ENCODE measurements at regions not wholly inside any gene's neighbourhood (a gene's known extent, or its start where the extent isn't known, plus 50 kb on each side); places are given as distances from the start of the nearest gene placed in this dataset.

DNA sequence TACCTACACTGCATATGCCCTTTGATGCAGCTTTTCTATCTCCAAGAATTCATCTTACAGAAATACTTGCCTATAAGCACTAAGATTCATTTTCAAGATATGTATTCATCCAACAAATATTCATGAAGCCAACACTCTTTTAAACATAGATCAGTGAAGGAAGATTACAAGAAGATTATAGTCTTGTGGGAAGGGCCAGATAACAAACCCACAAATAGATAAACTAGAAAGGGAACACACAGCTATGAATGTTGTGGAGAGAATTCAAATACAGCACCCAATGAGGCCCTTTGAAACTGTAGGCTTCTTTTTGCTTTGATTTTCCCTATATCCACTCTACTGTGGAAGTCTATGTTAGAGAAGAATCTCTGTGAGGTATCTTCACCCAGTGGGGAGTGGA is 186.7 kb upstream of the RBMS1 start:
- DNase-seq, result no peak

DNA sequence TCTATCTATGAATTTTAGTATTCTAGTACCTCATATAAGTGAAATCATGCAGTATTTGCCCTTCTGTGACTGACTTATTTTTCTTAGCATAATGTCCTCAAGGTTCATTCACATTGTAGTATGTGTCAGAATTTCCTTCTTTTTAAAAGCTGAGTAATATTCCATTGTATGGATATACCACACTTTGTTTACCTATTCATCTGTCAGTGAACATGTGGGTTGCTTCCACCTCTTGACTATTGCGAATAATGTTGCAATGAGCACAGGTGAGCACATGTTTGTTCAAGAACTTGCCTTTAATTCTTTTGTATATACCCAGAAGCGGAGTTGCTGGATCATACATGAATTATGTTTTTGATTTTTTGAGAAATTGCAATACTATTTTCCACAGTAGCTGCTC is 187.4 kb upstream of the RBMS1 start:
- no peak for DNase-seq

DNA sequence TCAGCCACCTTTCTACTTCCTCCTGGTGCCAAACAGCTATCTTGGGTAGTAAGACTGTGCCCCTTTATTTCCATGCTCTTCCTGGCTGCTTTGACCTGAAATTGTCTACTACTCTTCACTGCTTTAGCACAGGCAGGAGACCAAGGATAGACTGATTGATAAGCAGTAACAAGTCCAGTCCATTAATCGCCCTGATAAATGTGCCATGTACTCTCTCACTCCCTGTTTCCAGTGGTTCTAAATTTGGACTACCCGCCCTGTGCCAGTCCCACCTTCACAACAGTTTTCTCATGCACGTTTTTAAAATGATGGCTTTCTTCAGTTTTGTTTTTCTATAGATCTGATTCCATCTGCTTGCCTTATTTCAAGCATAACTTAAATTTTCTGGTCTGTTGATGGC is 189.6 kb upstream of the RBMS1 start:
- no peak for DNase-seq

DNA sequence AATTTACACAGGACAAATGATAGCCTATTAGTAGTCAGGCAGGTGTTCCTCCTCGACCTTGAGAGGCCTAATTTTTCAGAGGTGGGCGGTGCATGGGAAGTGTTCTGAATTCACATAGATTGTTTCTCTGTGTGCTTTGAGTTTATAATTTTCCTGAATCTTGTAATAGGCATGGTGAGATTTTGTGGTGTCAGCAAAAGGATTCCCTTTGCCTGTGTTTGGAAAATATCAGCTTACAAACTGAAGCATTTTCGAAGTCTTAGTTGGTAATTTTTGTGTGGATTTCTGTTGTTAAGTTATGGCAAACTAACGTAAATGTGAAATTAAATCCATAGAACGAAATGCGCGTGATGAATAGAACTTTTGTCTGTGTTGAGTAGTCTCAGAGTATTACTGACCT is 194.0 kb upstream of the RBMS1 start:
- DNase-seq, result no peak

DNA sequence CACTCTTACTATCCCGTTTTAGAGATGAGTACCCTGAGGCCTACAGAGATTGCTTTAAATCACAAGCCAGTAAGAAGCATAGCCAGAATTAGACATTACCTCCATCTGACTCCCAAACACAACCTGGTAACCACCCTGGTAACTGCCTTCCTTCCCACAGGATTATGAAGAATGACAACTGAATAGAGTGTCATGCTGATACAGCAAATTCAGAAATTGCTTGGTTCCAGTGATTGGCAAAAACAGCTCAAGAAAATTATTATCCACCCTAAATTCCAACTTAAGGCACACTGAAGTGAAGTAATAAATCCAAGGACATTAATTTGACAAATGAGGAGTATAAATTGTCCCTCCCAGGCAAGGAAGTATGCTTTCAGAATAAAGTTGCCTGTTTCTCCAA is 195.8 kb upstream of the RBMS1 start:
- DNase-seq, result no peak

DNA sequence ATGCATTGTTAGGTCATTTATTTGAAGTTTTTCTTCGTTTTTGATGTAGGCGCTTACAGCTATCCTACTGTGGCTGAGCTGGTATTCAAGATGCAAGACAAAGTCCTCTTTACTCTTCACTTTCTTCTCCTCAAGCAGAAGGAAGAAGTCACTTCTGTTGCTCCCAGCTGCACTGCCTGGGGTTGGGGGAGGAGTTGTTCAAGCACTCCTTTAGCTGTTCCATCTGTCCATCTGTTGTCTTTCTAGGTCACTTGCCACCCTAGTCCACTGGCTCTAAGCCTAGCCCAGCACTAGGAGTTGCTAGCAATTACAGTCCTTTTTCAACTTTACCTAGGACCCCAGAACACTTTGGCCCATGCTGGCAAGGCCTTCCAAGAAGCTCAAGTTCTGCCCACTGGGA is 200.6 kb upstream of the RBMS1 start:
- no peak for DNase-seq

DNA sequence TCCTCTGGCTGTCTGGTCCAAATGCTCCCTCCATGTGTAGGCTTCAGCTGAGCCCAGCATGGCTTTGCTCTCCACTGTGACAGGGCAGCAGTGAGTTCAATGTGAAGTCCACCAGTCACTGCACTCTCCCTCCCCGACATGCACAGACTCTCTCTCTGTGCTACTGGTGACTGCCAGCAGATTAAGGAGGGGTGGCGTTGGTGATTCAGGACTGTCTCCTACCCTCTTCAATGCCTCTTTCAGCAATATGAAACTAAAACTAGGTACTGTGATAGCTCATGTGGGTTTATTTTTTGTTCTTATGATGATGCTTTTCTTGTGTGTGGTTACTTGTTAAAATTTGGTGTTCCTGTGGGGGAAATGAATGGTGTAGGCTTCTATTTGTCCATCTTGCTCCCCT is 201.0 kb upstream of the RBMS1 start:
- DNase-seq, result no peak

DNA sequence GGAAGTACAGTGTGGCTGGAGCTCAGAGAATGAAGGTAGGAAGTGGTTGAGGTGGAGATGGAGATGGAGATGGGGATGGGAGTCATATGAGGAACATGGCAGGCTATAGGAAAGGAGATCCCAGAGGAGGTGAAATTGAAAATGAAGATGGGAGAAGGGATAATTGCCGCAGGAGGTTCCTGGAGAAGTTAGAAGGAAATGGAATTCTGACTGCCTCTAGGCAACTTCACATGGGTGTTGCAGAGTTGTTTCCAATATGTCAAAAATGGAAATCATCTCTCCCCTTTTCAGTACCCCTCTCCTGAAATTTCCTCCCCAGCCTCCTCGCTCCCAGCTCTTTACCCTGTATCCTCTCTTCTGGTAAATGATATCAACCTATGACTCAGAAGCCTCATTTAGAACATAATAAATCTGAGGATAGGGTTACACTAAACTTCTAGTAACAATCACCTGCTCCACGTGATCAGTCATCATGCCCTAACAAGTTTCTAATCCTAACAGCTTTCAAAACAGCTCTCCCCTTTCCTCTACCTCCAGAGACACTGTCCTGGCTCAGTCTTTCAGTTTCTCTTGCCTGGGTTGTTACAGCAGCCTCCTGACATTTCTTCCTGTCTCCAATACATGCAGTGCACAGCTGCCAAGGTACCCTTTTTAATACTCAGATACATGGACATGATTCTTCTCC is 201.9 kb upstream of the RBMS1 start:
- DNase-seq, result no peak

DNA sequence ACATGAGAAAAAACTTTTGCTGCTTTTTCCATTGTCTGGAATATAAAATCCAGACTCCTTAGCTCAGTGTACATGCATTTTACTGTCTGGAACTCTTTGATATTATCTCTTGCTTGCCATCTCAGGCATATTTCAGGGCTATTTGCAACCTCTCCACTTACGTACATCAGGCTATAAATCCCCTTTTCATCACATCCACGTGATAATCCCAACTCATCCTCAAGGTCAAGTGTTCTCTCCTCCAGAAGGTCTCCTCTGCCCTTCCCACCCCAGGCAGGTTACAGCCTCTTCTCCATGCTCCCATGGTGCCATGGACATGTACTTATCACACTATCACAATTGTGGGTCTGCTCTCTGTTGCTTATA is 202.5 kb upstream of the RBMS1 start:
- no peak for DNase-seq

DNA sequence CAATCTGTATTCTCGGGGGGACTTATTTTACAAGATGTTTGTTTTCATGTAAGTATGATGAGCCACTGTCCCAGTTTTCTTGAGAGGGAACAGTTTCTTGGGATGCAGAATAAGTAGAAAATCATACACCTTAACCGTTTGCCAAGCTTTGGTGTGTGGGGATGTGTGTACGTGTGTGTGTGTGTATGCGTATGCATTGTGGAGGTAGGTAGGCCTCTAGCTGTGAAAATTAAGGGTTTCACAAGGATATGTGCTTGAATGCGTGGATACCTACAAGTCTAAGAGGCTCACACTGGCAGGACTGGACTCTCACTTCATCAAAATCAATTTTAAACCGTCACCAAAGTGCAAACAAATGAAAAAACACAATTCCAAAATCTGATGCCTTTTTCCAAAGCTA is 204.2 kb upstream of the RBMS1 start:
- no peak for DNase-seq

DNA sequence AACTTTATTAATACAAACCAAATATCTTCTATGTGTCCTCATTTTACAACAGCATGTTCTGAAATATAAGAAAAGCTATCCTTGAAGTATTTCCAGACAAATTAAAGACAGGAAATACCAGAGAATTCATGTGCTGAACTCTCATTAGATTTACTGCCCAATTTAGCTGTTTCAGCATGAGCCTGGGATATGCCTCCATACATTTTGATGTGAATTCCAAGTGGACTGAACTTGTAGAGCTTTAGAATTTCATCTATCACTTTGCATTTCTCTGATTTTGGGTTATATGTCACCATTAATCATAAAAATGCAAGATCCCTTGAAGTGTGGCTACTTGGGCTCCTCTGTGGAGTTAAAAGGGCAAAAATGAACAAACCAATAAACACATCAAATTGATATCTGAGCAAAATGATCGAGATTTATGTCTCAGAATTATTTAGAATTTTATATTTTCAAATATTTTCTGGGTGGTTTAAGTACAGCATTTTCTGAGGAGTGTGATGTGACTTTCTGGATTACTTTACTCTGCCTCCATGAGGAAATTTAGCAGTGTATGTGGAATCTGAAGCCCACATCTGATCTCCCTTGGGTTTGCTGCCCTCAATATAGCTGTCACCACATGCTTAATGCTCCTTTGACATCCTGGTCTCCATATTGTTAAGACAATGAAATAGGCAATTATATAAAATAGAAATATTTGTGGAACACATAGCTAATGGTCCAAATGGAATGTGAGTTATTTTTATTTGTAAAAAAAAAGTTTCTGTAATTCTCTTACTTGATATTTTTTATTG is 206.6 kb upstream of the RBMS1 start:
- no peak for DNase-seq

DNA sequence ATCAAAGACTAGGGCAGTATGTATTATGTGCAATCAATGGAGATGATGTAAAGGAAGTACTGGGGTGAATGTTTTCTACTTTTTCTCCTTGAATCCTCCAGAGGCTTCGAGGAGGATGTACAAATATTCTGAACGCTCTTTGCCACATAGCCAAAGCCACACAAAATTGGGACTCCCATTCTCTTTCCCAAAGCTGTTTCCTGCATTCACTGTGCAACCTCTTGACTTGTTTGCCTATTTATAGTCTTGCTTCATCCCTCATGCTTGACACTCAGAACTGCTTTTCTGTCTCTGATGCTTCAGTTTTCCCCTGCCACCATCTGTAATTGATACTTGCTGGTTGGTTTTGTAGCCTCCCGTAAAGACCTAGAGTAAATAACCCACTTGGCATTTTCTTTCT is 208.2 kb upstream of the RBMS1 start:
- DNase-seq, result no peak

DNA sequence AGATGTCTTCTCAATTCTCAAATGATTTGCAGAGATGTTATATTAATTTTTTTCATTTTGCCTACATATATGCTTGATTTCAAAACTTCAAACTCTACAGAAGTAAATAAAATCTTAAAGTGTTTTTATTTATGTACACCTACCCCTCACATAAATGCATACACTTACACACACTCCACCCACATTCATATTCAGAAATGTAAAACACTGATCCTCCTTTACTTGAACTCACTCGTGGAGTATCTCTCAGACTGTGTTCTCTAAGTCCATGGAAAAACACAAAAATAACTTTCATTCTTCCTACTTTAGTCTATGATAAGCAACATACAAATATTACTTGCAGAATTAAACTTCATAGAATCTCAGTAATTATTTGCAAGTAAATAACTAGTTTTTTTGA is 209.1 kb upstream of the RBMS1 start:
- DNase-seq, result no peak

DNA sequence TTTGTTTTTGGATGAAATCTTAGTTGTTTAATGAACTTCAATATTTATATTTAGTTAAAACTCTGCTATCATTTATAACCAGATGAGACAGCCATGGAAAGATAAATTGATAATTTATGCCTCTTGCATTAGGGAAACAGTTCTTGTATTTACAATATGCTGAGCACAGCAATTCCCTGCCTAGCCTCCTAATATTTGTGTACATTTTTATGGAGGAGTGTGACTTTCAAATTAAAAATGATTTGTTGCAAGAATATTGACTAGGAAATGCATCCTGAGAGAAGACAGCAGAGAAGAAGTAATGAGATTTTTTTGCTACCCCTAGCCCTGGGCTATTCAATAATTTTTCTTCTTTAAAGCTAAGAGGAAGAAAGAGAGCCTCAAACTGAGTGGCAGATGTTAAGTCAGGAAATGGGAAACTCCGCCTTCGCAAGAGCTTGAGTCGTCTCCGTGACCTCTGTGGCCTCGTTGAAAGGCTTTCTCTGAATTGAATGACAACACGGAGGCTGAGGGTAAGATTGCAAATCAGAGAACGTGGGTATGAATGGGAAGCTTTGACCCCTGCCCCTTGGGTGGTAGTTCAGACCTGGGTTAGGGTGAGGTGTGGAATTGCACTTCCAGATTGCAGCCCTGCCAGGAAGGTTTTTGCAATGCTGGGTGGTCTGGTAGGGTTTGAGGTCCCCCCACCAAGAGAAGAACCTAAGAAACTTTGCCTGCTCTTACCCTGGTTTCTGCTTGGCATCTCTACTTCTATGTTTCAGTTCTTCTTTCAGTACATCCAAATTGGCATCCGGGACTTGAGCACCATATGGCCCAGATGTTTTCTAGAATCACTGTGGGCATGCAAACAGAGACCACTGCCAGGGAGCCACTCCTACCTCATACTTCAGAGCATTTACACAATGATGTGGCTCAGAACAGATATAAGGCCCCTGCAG is 210.3 kb upstream of the RBMS1 start:
- DNase-seq, result peak; percentile 19

DNA sequence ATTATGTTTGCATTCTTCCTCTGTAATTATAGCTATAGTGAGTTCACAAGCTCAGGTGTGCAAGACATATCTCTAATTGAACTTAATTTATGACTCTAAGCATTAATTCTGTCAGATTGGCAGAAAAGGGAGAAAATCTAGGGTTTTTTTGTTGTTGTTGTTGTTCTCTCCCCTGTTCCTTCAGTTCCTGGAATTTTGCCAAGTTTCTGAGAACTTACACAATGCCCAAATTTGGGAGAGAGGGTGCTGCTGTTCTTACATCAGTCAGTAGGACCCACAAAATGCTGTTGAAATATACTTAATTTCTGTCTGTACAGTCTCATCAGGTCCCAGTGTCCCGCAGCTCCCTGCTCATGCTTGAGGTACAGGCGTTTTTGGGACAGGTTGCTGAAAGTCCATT is 221.8 kb upstream of the RBMS1 start:
- no peak for DNase-seq

DNA sequence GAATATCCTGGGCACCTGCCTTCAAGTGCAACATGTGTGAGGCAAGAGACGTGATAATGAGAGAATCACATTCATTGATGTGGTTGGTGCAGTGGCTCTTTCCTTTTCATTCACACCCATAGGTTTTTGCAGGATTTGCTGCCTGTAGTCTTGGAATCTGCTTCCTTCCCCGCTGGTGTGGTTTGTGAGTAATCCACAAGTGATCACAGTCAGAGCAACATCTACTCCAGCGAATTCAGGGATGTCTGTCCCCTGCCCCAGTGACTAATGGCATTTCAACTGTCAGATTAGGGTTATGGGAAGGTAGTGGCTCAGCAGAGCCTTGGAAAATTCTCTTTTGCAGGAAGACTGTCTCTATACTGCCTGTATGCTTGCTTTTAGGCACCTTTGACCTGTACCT is 225.5 kb upstream of the RBMS1 start:
- no peak for DNase-seq

DNA sequence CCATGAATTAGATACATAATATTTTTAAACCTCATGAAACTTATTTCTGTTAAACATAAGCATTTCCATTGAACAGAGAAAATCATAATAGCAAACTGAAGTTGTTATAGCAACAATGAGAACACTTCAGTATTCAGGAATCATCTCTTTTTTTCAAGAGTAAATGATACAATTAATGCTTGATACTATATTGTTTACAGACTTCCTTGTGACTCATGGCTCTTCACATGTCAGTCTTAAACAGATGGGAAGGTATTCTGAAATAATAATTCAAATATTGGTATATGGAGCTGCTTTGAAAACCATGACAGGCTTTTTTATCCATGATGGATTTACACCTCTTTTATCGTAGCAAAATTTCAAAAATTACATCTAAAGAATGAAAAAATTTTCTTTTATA is 226.5 kb upstream of the RBMS1 start:
- DNase-seq, result no peak

DNA sequence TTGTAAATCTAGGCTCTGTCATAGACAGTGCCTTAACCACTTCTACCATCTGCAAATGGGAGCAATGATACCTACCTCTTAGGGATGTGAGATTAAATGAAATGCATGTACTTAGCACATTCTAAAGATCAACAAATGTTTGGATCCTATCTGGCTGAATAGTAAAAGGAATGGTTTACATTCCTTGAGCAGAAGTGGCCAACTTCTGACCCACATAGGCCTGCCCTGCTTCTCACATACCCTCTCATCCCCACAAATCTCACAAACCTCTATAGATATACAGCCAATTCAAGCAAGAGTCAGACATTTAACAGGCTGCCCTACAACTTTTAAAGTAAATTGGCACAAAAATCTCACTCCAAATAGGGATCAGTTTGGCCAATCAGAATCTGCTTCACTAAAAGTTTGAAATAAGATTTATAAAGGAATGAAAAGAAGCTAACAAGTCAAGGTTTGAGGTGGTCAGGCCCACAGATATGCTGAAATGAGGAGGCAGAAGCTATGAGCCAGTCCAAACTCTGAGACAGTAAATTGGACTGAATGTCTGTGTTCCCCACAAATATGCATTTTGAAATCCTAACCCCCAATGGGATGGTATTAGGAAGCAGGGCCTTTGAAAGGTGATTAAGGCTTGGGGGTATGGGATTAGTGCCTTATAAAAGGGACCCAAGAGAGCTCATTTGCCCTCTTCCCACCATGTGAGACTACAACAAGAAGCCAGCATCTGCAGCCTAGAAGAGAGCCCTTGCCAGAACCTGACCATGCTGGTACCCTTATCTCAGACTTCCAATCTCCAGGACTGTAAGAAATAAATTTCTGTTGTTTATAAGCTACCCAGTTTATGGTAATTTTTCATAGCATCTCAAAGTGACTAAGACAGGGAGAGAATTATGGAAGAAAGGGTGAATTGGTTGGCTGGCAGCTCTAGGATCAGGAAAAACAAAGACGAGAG is 227.8 kb upstream of the RBMS1 start:
- DNase-seq, result no peak

DNA sequence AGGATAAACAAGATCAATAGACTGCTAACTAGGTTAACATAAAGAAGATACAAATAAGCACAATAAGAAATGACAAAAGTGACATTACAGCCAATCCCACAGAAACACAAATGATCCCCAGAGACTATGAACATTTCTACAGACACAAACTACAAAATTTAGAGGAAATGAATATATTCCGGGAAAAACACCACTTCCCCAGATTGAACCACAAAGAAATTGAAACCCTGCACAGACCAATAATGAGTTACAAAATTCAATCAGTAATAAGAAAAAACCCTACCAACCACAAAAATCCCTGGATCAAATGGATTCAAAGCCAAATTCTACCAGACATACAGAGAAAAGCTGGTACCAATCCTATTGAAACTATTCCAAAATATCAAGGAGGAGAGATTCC is 232.4 kb upstream of the RBMS1 start:
- DNase-seq, result no peak

DNA sequence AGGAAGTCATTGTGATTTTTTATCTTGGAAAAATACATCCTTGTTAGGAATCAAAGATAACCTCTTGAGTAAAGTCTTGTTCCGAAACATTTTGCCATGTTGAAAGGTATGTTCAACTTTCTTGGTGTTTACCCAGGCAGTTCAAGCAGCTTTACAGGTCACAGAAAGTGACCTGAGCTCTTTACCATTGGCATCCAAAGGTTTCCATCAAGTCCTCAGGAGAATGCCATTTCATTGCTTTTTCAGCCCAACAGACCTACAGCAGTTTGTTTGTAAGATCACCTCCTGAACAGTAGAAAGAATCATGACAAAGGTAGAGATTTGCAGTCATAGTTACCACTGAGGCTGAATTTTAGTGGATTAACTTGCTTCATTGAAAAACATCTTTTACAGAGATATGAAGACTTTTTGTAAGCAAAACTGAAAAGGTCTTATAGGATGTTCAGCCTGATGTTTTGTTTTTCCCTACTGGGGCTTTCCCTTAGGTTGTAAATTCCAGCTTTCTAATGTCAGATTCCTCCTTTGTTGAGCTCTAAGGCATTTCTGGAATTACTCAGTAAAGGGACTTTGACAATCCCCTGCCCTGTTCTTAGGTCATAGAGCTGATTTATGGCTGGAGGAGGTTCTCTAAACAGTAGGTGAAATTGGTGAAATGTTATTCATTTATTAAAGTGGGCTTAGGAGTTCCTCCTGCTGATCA is 236.8 kb upstream of the RBMS1 start:
- no peak for DNase-seq

DNA sequence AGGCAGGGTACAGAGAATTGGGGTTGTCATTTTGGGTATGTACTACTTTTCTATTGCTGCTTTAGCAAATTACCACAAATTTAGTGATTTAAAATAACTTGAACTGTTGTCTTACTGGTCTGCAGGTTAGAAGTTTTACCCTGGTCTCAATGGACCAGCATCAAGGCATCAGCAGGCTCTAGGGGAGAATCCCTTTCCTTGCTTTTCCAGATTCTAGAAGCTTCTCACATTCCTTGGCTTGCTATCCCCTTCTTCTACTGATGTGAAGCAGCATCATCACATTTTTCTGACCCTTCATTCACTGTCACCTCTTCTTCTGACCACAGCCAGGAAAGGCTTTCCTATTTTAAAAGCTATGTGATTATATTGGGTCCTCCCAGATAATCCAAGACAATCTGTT is 237.8 kb upstream of the RBMS1 start:
- DNase-seq, result no peak

DNA sequence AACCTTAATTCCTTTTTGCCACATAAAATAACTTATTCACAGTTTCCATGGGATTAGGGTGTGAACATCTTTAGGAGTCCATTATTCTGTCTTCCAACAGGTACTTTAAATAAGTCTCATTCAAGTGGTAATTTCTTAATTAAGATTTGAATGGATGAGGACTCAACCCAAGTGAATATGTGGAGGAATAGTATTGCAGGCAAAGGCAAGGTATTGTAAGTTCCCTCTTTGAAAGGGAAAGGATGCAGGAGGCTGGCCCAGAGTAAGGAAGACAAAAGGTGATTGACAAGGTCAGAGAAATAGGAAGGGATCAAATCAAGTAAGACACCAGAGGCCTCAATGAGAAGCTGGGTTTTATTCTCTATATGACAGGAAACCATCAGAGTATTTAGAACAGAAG is 238.2 kb upstream of the RBMS1 start:
- no peak for DNase-seq
